ENCODE measurements at regions not wholly inside any gene's neighbourhood (a gene's known extent, or its start where the extent isn't known, plus 50 kb on each side); places are given as distances from the start of the nearest gene placed in this dataset.

DNA sequence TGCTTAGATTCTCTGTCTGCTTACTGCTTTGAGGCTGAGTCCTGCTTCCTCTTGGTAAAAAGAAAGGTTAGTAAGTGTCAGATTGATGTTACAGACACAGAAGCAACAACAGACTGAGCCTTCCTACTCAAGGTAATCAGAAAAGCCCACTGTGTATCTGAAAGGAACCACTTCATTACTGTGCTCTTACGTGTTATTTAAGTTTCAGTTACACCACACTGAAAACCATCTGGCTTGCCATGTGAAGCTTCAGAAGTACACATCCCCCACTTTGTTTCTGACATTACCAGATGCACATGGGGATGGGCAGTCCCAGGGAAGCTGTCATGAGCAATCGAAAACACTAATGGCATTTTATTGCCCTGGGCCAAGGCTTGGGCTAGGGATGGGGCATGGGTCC, 1290.1 kb downstream of the AACS start:
- intact Hi-C loops (cut with DNase I): no loop called here
- Histone ChIP-seq H3K36me3 (no peaks in the 10 kb centered on the region), H3K27ac (no peak overlapping the region), H3K27me3 (no peaks in the 10 kb centered on the region), H3K9me3 (no peaks in the 10 kb centered on the region), H3K4me3 (no peak overlapping the region), H3K4me1 (no peaks in the 10 kb centered on the region)
- WGBS, 2 donors: 62 to 74% methylated on average over 2 of the region's 2 CpGs
- DNase-seq: no peak
- TF ChIP-seq, protein P1, sequence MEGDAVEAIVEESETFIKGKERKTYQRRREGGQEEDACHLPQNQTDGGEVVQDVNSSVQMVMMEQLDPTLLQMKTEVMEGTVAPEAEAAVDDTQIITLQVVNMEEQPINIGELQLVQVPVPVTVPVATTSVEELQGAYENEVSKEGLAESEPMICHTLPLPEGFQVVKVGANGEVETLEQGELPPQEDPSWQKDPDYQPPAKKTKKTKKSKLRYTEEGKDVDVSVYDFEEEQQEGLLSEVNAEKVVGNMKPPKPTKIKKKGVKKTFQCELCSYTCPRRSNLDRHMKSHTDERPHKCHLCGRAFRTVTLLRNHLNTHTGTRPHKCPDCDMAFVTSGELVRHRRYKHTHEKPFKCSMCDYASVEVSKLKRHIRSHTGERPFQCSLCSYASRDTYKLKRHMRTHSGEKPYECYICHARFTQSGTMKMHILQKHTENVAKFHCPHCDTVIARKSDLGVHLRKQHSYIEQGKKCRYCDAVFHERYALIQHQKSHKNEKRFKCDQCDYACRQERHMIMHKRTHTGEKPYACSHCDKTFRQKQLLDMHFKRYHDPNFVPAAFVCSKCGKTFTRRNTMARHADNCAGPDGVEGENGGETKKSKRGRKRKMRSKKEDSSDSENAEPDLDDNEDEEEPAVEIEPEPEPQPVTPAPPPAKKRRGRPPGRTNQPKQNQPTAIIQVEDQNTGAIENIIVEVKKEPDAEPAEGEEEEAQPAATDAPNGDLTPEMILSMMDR (IDR thresholded peaks at IDR 0.05): no peak
- no peak for TF ChIP-seq POLR2A (IDR thresholded peaks at IDR 0.05)

DNA sequence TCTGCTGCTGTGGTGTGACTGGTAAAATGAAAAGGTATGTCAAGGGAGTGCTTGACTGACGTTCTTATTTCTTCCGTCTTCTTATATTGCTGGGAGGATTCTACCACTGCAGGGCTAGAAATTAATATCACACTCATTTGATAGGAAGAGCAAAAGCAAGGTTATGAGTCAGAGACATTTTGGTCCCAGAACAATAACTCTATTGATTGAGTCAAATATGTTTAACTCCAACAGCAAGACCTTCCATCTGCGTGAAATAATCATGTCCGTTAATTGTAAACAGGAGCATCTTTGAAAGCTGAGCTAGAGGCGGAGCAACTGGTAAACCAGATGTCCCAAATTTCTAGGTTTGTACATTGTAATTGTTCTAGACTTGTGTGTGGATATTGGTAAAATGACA, 1293.6 kb downstream of the AACS start:
- Histone ChIP-seq H3K4me1 (no peaks in the 10 kb centered on the region), H3K9me3 (no peaks in the 10 kb centered on the region), H3K27ac (no peak overlapping the region), H3K27me3 (no peaks in the 10 kb centered on the region), H3K4me3 (no peak overlapping the region), H3K36me3 (no peaks in the 10 kb centered on the region)
- TF ChIP-seq POLR2A (IDR thresholded peaks at IDR 0.05): no peak
- TF ChIP-seq, protein P1 (IDR thresholded peaks at IDR 0.05): no peak
- WGBS, 2 donors: 77 to 78% methylated on average over 5 of the region's 5 CpGs
- intact Hi-C loops (cut with DNase I): no loop called here
- DNase-seq: no peak

DNA sequence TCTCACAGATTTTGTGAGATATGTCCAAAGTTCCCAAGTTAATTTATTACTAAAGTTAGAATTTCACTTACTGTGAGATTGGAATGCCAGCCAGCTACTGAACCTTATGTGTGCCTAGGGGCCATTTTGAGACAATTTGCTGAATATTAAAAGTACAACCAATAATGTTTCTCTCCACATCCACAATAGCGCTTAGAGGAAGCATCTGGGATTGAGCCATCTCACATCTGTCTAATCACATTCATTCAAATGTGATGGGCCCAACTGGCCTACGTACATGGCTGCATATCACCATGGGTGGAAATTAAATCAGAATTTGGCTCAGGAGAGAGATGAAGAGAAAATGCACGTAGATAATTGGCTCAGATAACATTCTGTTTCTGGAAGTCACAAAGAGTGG, 1294.0 kb downstream of the AACS start:
- H3K36me3 ChIP-seq: no peaks in the 10 kb centered on the region
- H3K27ac ChIP-seq: no peak overlapping the region
- no peaks in the 10 kb centered on the region for H3K9me3 ChIP-seq
- TF ChIP-seq POLR2A (IDR thresholded peaks at IDR 0.05): no peak
- TF ChIP-seq, protein P1 (IDR thresholded peaks at IDR 0.05): no peak
- H3K27me3 ChIP-seq: no peaks in the 10 kb centered on the region
- no peak overlapping the region for H3K4me3 ChIP-seq
- intact Hi-C loops (cut with DNase I): no loop called here
- no peaks in the 10 kb centered on the region for H3K4me1 ChIP-seq
- no peak for DNase-seq
- 68 to 76% methylated on average over 3 of the region's 3 CpGs for WGBS, 2 donors

DNA sequence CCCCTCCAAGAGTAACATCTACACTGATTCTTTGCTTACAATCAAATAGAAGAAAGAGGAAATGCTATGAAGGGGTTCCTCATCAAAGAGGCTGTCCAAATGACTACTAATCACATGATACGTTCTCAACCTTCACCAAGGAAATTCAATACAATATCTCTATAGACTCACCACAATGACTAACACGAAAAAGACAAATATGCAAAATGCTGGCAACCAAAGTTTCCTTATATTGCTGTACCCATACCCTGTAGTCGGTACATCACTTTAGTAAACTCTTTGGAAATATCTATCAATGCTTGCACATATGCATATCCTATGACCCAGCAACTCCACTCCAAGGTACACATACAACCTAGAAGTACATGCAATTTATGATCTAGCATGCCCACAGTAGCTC, 1296.6 kb downstream of the AACS start:
- Histone ChIP-seq H3K27ac (no peak overlapping the region), H3K36me3 (no peaks in the 10 kb centered on the region), H3K4me1 (no peaks in the 10 kb centered on the region), H3K9me3 (no peaks in the 10 kb centered on the region), H3K4me3 (no peak overlapping the region), H3K27me3 (no peaks in the 10 kb centered on the region)
- TF ChIP-seq, protein P1 (IDR thresholded peaks at IDR 0.05): no peak
- no peak for TF ChIP-seq POLR2A (IDR thresholded peaks at IDR 0.05)
- 78 to 85% methylated on average over 3 of the region's 3 CpGs for WGBS, 2 donors
- intact Hi-C loops (cut with DNase I): no loop called here
- DNase-seq: no peak

DNA sequence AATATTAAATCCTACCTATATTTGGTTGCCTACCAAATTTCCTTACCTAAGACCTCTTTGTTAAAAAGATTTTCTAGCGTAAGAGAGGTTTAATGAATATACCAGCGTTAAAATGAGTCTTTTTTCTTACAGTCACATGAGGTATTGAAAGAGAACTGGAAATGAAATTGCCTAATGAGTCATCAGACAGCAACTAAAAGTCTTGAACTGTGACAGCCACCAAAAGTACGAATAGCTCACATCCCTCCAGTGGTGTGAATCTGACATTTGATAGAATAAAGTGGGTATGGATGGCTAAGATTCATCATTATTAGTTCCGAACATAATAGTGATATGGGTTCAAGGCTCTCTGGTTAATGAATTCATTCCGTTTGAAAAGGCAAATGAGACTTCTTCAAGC, 1297.3 kb downstream of the AACS start:
- no peak for TF ChIP-seq POLR2A (IDR thresholded peaks at IDR 0.05)
- TF ChIP-seq, protein P1 (IDR thresholded peaks at IDR 0.05): no peak
- intact Hi-C loops (cut with DNase I): no loop called here

More for the DNA sequence above, 1297.3 kb downstream of the AACS start:
- Histone ChIP-seq H3K9me3 (no peaks in the 10 kb centered on the region), H3K36me3 (no peaks in the 10 kb centered on the region), H3K4me3 (no peak overlapping the region), H3K27me3 (no peaks in the 10 kb centered on the region), H3K4me1 (no peaks in the 10 kb centered on the region), H3K27ac (no peak overlapping the region)
- DNase-seq: no peak
- 65 to 66% methylated on average over 5 of the region's 5 CpGs for WGBS, 2 donors
